ENCODE measurements at regions not wholly inside any gene's neighbourhood (a gene's known extent, or its start where the extent isn't known, plus 50 kb on each side); places are given as distances from the start of the nearest gene placed in this dataset.
"Not testable (repeated sequence)": the region's sequence is repeated elsewhere in the genome, so short reads cannot be mapped to it uniquely, and the experiment has no call there.

- not testable (repeated sequence) for DNase-seq
These were observed 183.7 kb upstream of the AKAP13 start for GRCh38 chr15:85196697-85197096.

- not testable (repeated sequence) for DNase-seq
These were observed 182.8 kb upstream of the AKAP13 start for GRCh38 chr15:85197582-85197981.

- DNase-seq, result not testable (repeated sequence)
These were observed 182.0 kb upstream of the AKAP13 start for GRCh38 chr15:85198432-85198831.

- not testable (repeated sequence) for DNase-seq
These were observed 180.2 kb upstream of the AKAP13 start for GRCh38 chr15:85200215-85200614.

- not testable (repeated sequence) for DNase-seq
These were observed 179.1 kb upstream of the AKAP13 start for GRCh38 chr15:85201118-85201793.

GRCh38 chr15:85204481-85204880 lies 175.9 kb upstream of the AKAP13 start:
- DNase-seq, result not testable (repeated sequence)

GRCh38 chr15:85233791-85234325 lies 146.5 kb upstream of the AKAP13 start:
- not testable (repeated sequence) for DNase-seq

GRCh38 chr15:85234450-85235196 lies 145.8 kb upstream of the AKAP13 start:
- not testable (repeated sequence) for DNase-seq

- not testable (repeated sequence) for DNase-seq
These were observed 136.3 kb upstream of the AKAP13 start for GRCh38 chr15:85244056-85244455.

- not testable (repeated sequence) for DNase-seq
These were observed 129.4 kb upstream of the AKAP13 start for GRCh38 chr15:85250938-85251542.

- not testable (repeated sequence) for DNase-seq
These were observed 127.0 kb upstream of the AKAP13 start for GRCh38 chr15:85253196-85253915.

GRCh38 chr15:85254961-85255360 lies 125.4 kb upstream of the AKAP13 start:
- DNase-seq, result not testable (repeated sequence)

GRCh38 chr15:85255502-85255901 lies 124.9 kb upstream of the AKAP13 start:
- not testable (repeated sequence) for DNase-seq

- DNase-seq, result not testable (repeated sequence)
These were observed 124.1 kb upstream of the AKAP13 start for GRCh38 chr15:85256009-85256997.

GRCh38 chr15:85258062-85258445 lies 122.3 kb upstream of the AKAP13 start:
- DNase-seq, result not testable (repeated sequence)

- DNase-seq, result not testable (repeated sequence)
These were observed 121.7 kb upstream of the AKAP13 start for GRCh38 chr15:85258559-85259209.

GRCh38 chr15:85260526-85260925 lies 119.9 kb upstream of the AKAP13 start:
- not testable (repeated sequence) for DNase-seq

- DNase-seq, result not testable (repeated sequence)
These were observed 117.8 kb upstream of the AKAP13 start for GRCh38 chr15:85262461-85263055.

- DNase-seq, result not testable (repeated sequence)
These were observed 116.5 kb upstream of the AKAP13 start for GRCh38 chr15:85263842-85264440.

- not testable (repeated sequence) for DNase-seq
These were observed 115.7 kb upstream of the AKAP13 start for GRCh38 chr15:85264614-85265190.
